Panc1 (cell line): ENCODE measurements at regions not wholly inside any gene's neighbourhood (a gene's known extent, or its start where the extent isn't known, plus 50 kb on each side); places are given as distances from the start of the nearest gene placed in this dataset.

Source experiments
- POLR2AphosphoS5 ChIP-seq: IDR thresholded peaks from 2 replicates; pipeline ENCODE4 v1.6.1; 2012; ENCODE audit warnings: mild to moderate bottlenecking, low read depth, low read length, moderate library complexity
- TCF7L2 ChIP-seq: IDR thresholded peaks from 2 replicates; pipeline ENCODE4 v1.6.1; 2011; ENCODE audit warnings: mild to moderate bottlenecking, low read depth, low read length, inconsistent platforms
- TF ChIP-seq, protein P1 (sequence below): fragments of 450-650 bp; IDR thresholded peaks from 2 replicates; pipeline ENCODE4 v1.5.1; 2017; ENCODE audit warnings: mild to moderate bottlenecking
- TF ChIP-seq, protein P2 (sequence below), 2 experiments: IDR thresholded peaks; 2 replicates each; pipeline ENCODE4 v1.6.1; 2011 to 2012; ENCODE audit warnings: low read depth in 2 of 2, control low read depth in 1 of 2, low read length in 1 of 2, mild to moderate bottlenecking in 1 of 2, moderate library complexity in 1 of 2; ENCODE audit not compliant: insufficient read depth in 1 of 2

- TF ChIP-seq, protein P1, sequence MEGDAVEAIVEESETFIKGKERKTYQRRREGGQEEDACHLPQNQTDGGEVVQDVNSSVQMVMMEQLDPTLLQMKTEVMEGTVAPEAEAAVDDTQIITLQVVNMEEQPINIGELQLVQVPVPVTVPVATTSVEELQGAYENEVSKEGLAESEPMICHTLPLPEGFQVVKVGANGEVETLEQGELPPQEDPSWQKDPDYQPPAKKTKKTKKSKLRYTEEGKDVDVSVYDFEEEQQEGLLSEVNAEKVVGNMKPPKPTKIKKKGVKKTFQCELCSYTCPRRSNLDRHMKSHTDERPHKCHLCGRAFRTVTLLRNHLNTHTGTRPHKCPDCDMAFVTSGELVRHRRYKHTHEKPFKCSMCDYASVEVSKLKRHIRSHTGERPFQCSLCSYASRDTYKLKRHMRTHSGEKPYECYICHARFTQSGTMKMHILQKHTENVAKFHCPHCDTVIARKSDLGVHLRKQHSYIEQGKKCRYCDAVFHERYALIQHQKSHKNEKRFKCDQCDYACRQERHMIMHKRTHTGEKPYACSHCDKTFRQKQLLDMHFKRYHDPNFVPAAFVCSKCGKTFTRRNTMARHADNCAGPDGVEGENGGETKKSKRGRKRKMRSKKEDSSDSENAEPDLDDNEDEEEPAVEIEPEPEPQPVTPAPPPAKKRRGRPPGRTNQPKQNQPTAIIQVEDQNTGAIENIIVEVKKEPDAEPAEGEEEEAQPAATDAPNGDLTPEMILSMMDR, result no peak
- TF ChIP-seq POLR2AphosphoS5 (no peak), TCF7L2 (no peak)
- TF ChIP-seq, protein P2, sequence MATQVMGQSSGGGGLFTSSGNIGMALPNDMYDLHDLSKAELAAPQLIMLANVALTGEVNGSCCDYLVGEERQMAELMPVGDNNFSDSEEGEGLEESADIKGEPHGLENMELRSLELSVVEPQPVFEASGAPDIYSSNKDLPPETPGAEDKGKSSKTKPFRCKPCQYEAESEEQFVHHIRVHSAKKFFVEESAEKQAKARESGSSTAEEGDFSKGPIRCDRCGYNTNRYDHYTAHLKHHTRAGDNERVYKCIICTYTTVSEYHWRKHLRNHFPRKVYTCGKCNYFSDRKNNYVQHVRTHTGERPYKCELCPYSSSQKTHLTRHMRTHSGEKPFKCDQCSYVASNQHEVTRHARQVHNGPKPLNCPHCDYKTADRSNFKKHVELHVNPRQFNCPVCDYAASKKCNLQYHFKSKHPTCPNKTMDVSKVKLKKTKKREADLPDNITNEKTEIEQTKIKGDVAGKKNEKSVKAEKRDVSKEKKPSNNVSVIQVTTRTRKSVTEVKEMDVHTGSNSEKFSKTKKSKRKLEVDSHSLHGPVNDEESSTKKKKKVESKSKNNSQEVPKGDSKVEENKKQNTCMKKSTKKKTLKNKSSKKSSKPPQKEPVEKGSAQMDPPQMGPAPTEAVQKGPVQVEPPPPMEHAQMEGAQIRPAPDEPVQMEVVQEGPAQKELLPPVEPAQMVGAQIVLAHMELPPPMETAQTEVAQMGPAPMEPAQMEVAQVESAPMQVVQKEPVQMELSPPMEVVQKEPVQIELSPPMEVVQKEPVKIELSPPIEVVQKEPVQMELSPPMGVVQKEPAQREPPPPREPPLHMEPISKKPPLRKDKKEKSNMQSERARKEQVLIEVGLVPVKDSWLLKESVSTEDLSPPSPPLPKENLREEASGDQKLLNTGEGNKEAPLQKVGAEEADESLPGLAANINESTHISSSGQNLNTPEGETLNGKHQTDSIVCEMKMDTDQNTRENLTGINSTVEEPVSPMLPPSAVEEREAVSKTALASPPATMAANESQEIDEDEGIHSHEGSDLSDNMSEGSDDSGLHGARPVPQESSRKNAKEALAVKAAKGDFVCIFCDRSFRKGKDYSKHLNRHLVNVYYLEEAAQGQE (IDR thresholded peaks at IDR 0.05; ENCODE audit: insufficient read depth in 1 of 2, low read depth in 2 of 2, low read length in 1 of 2), result no peak
Observed at GRCh38 chr13:104757712-104758111, 1691.5 kb upstream of the SLC10A2 start.
